A673 (cell line): ENCODE measurements at regions not wholly inside any gene's neighbourhood (a gene's known extent, or its start where the extent isn't known, plus 50 kb on each side); places are given as distances from the start of the nearest gene placed in this dataset.

Experiments
- BruUV-seq: library from RNA; stranded (reverse); fragments of 400-500 nt; replicated peaks from 2 replicates; lab custom pipeline; 2021; lab: Mats Ljungman, UMichigan
- CTCF ChIA-PET: fragments of 300-600 bp; sonication (Branson Sonifier 250); formaldehyde crosslinking; loops from one replicate; lab custom pipeline; 2022; ENCODE audit warnings: antibody characterized with exemption; lab: Charles Lee
- POLR2A ChIA-PET: fragments of 300-600 bp; sonication (Branson Sonifier 250); formaldehyde crosslinking; loops from one replicate; lab custom pipeline; 2022; ENCODE audit warnings: antibody characterized with exemption; ENCODE audit not compliant: low non-redundant PET; lab: Charles Lee
- DNase-seq: peaks from one replicate; pipeline ENCODE4 v3.0.0-alpha.2; 2015; ENCODE audit warnings: low spot score
- H3K27ac ChIP-seq: fragments of 200-600 bp; sonication (generic); 2 replicates; pipeline ENCODE4 v1.5.1; 2016; ENCODE audit warnings: mixed run types, low read depth, mild to moderate bottlenecking, mixed read lengths, antibody characterized with exemption, low read length; ENCODE audit not compliant: poor library complexity, severe bottlenecking
- H3K27me3 ChIP-seq: fragments of 200-600 bp; sonication (generic); replicated peaks from 2 replicates; pipeline ENCODE4 v1.6.1; 2017; ENCODE audit warnings: mixed run types, low read depth, mild to moderate bottlenecking, mixed read lengths, antibody characterized with exemption, low read length; ENCODE audit not compliant: insufficient read depth, poor library complexity
- H3K36me3 ChIP-seq: fragments of 200-600 bp; sonication (generic); 2 replicates; pipeline ENCODE4 v1.6.1; 2016; ENCODE audit warnings: mixed run types, mild to moderate bottlenecking, mixed read lengths, antibody characterized with exemption, low read length; ENCODE audit not compliant: insufficient read depth, poor library complexity, severe bottlenecking
- H3K4me1 ChIP-seq: fragments of 200-600 bp; sonication (generic); 2 replicates; pipeline ENCODE4 v1.6.1; 2017; ENCODE audit warnings: mixed run types, mild to moderate bottlenecking, mixed read lengths, antibody characterized with exemption, low read length; ENCODE audit not compliant: insufficient read depth, poor library complexity, severe bottlenecking
- H3K4me3 ChIP-seq: fragments of 200-600 bp; sonication (generic); 2 replicates; pipeline ENCODE4 v1.5.1; 2016; ENCODE audit warnings: low read depth, mixed run types, mild to moderate bottlenecking, mixed read lengths, low read length; ENCODE audit not compliant: poor library complexity, severe bottlenecking
- H3K9me3 ChIP-seq: fragments of 200-600 bp; sonication (generic); 2 replicates; pipeline ENCODE4 v1.6.1; 2016; ENCODE audit warnings: mixed run types, low read depth, mild to moderate bottlenecking, mixed read lengths, antibody characterized with exemption, low read length; ENCODE audit not compliant: poor library complexity, severe bottlenecking
- CTCF ChIP-seq: fragments of 300-800, 200-600 bp; sonication (generic); conservative IDR thresholded peaks from 2 replicates; pipeline ENCODE4 v1.5.1; 2017; ENCODE audit warnings: low read depth, mild to moderate bottlenecking, antibody characterized with exemption, low read length, moderate library complexity, mixed read lengths
- EZH2 ChIP-seq: fragments of 200-600 bp; sonication (generic); IDR thresholded peaks from 2 replicates; pipeline ENCODE4 v1.6.1; 2017; ENCODE audit warnings: borderline replicate concordance, low read depth, mild to moderate bottlenecking, mixed read lengths, antibody characterized with exemption, low read length; ENCODE audit not compliant: poor library complexity, severe bottlenecking
- intact Hi-C: fragments of 100-400 bp; cut with micrococcal nuclease; formaldehyde crosslinking; loops from one replicate; pipeline ENCODE4 v1.10.0; 2022; ENCODE audit not compliant: unreplicated experiment

- intact Hi-C loops, result no loop called here
- no peak for TF ChIP-seq CTCF
- TF ChIP-seq EZH2, result no peak
- Histone ChIP-seq H3K4me3 (no peak overlapping the region), H3K4me1 (no peaks in the 10 kb centered on the region), H3K27ac (no peak overlapping the region), H3K27me3 (no peaks in the 10 kb centered on the region), H3K9me3 (no peaks in the 10 kb centered on the region), H3K36me3 (no peaks in the 10 kb centered on the region)
- POLR2A ChIA-PET, result no interaction called here
- BruUV-seq, result no TSS peak
- CTCF ChIA-PET, result no interaction called here
- no peak for DNase-seq
Observed at GRCh38 chr10:107554333-107554732, 389.8 kb upstream of the SORCS1 start.

- H3K4me3 ChIP-seq, result no peak overlapping the region
- H3K4me1 ChIP-seq, result no peaks in the 10 kb centered on the region
- H3K9me3 ChIP-seq, result no peaks in the 10 kb centered on the region
- CTCF ChIA-PET, result no interaction called here
- POLR2A ChIA-PET, result no interaction called here
- intact Hi-C loops, result no loop called here
- H3K27me3 ChIP-seq, result no peaks in the 10 kb centered on the region
- H3K27ac ChIP-seq, result no peak overlapping the region
- TF ChIP-seq EZH2, result no peak
- TF ChIP-seq CTCF, result no peak
- no peak for DNase-seq
- no TSS peak for BruUV-seq
- no peaks in the 10 kb centered on the region for H3K36me3 ChIP-seq
Observed at GRCh38 chr10:107553470-107553869, 389.0 kb upstream of the SORCS1 start.

- POLR2A ChIA-PET, result no interaction called here
- intact Hi-C loops, result no loop called here
- Histone ChIP-seq H3K27ac (no peak overlapping the region), H3K9me3 (no peaks in the 10 kb centered on the region), H3K4me3 (no peak overlapping the region), H3K36me3 (no peaks in the 10 kb centered on the region), H3K4me1 (no peaks in the 10 kb centered on the region), H3K27me3 (no peaks in the 10 kb centered on the region)
- no peak for DNase-seq
- CTCF ChIA-PET, result no interaction called here
- BruUV-seq, result no TSS peak
- TF ChIP-seq CTCF, result no peak
- no peak for TF ChIP-seq EZH2
Observed at GRCh38 chr10:107552963-107553362, 388.5 kb upstream of the SORCS1 start.
